Right forelimb (tissue), 1 donor: ENCODE measurements at regions not wholly inside any gene's neighbourhood (a gene's known extent, or its start where the extent isn't known, plus 50 kb on each side); places are given as distances from the start of the nearest gene placed in this dataset.
"Not testable (repeated sequence)": the region's sequence is repeated elsewhere in the genome, so short reads cannot be mapped to it uniquely, and the experiment has no call there.

Experiments used
- DNase-seq: peaks from one replicate; pipeline ENCODE4 v3.0.0-alpha.2; 2018

- DNase-seq: no peak
Observed at GRCh38 chr18:78241535-78242253, 737.9 kb upstream of the SALL3 start.

GRCh38 chr18:78242254-78242643 is 737.4 kb upstream of the SALL3 start:
- DNase-seq: no peak

GRCh38 chr18:78242806-78243205 is 736.8 kb upstream of the SALL3 start:
- no peak for DNase-seq

- DNase-seq: no peak
Observed at GRCh38 chr18:78244779-78245178, 734.8 kb upstream of the SALL3 start.

GRCh38 chr18:78245451-78245850 is 734.2 kb upstream of the SALL3 start:
- DNase-seq: no peak

- DNase-seq: no peak
Observed at GRCh38 chr18:78246050-78246449, 733.6 kb upstream of the SALL3 start.

- DNase-seq: no peak
Observed at GRCh38 chr18:78246588-78246987, 733.0 kb upstream of the SALL3 start.

- no peak for DNase-seq
Observed at GRCh38 chr18:78247615-78248289, 731.9 kb upstream of the SALL3 start.

GRCh38 chr18:78255013-78255412 is 724.6 kb upstream of the SALL3 start:
- no peak for DNase-seq

GRCh38 chr18:78268226-78268988 is 711.2 kb upstream of the SALL3 start:
- DNase-seq: no peak

GRCh38 chr18:78271790-78272189 is 707.8 kb upstream of the SALL3 start:
- no peak for DNase-seq

GRCh38 chr18:78273876-78274275 is 705.7 kb upstream of the SALL3 start:
- DNase-seq: no peak

- DNase-seq: not testable (repeated sequence)
Observed at GRCh38 chr18:78283425-78283824, 696.2 kb upstream of the SALL3 start.

GRCh38 chr18:78292618-78293380 is 686.8 kb upstream of the SALL3 start:
- no peak for DNase-seq

- no peak for DNase-seq
Observed at GRCh38 chr18:78293540-78293939, 686.1 kb upstream of the SALL3 start.

GRCh38 chr18:78293940-78294541 is 685.6 kb upstream of the SALL3 start:
- no peak for DNase-seq

GRCh38 chr18:78295262-78295661 is 684.4 kb upstream of the SALL3 start:
- DNase-seq: no peak

GRCh38 chr18:78296166-78296565 is 683.5 kb upstream of the SALL3 start:
- DNase-seq: no peak

- no peak for DNase-seq
Observed at GRCh38 chr18:78297048-78297447, 682.6 kb upstream of the SALL3 start.

- no peak for DNase-seq
Observed at GRCh38 chr18:78303519-78304191, 676.0 kb upstream of the SALL3 start.

GRCh38 chr18:78304192-78305164 is 675.1 kb upstream of the SALL3 start:
- DNase-seq: no peak
